HL-60 (cell line): ENCODE measurements at regions not wholly inside any gene's neighbourhood (a gene's known extent, or its start where the extent isn't known, plus 50 kb on each side); places are given as distances from the start of the nearest gene placed in this dataset.
A peak's percentile ranks its signal among the peaks of the same experiment; 100 is the strongest.
"Not testable (repeated sequence)": the region's sequence is repeated elsewhere in the genome, so short reads cannot be mapped to it uniquely, and the experiment has no call there.

Experiments used
- DNase-seq, 2 experiments: peaks; one replicate each; pipeline ENCODE4 v3.0.0-alpha.2; 2010 to 2020; ENCODE audit warnings: low read depth in 1 of 2, low spot score in 1 of 2
- H3K27ac ChIP-seq: fragments of 250-450 bp; sonication (Bioruptor Pico); replicated peaks from 2 replicates; pipeline ENCODE4 v1.5.1; 2020; ENCODE audit warnings: mild to moderate bottlenecking, moderate library complexity
- H3K27me3 ChIP-seq: fragments of 250-450 bp; sonication (Bioruptor Pico); 2 replicates; pipeline ENCODE4 v1.5.1; 2021; ENCODE audit warnings: mild to moderate bottlenecking, moderate library complexity; ENCODE audit not compliant: insufficient read depth, poor library complexity, severe bottlenecking
- H3K4me3 ChIP-seq: replicated peaks from 2 replicates; pipeline ENCODE4 v1.5.1; 2011; ENCODE audit warnings: mild to moderate bottlenecking, control low read depth, low read length; ENCODE audit not compliant: insufficient read depth
- CTCF ChIP-seq: IDR thresholded peaks from one replicate; pipeline ENCODE4 v1.5.1; 2011; ENCODE audit warnings: low read length, control low read depth, inconsistent platforms; ENCODE audit not compliant: insufficient read depth
- GABPA ChIP-seq: IDR thresholded peaks from 2 replicates; pipeline ENCODE4 v1.6.1; 2012; ENCODE audit warnings: low read depth
- POLR2AphosphoS5 ChIP-seq: IDR thresholded peaks from 2 replicates; pipeline ENCODE4 v1.6.1; 2012; ENCODE audit warnings: low read depth
- REST ChIP-seq: IDR thresholded peaks from 2 replicates; pipeline ENCODE4 v1.6.1; 2012; ENCODE audit warnings: low read depth; ENCODE audit not compliant: insufficient replicate concordance
- SPI1 ChIP-seq: IDR thresholded peaks from 2 replicates; pipeline ENCODE4 v1.6.1; 2012; ENCODE audit warnings: low read depth, mild to moderate bottlenecking, borderline replicate concordance

- no peak overlapping the region for H3K4me3 ChIP-seq
- no peak for DNase-seq
- H3K27ac ChIP-seq: no peak overlapping the region
- no peak for TF ChIP-seq CTCF
- TF ChIP-seq REST: no peak
- H3K27me3 ChIP-seq: no peaks in the 10 kb centered on the region
Measured at GRCh38 chr6:9745476-9745875, 669.4 kb downstream of the TFAP2A start.

GRCh38 chr6:9744119-9744518 is 670.8 kb downstream of the TFAP2A start:
- Histone ChIP-seq H3K27ac (no peak overlapping the region), H3K4me3 (no peak overlapping the region), H3K27me3 (no peaks in the 10 kb centered on the region)
- DNase-seq: no peak
- no peak for TF ChIP-seq SPI1
- TF ChIP-seq POLR2AphosphoS5: no peak
- TF ChIP-seq REST: no peak
- no peak for TF ChIP-seq GABPA

GRCh38 chr6:9732056-9732455 is 682.8 kb downstream of the TFAP2A start:
- Histone ChIP-seq H3K27me3 (no peaks in the 10 kb centered on the region), H3K27ac (no peak overlapping the region), H3K4me3 (no peak overlapping the region)
- DNase-seq: no peak
- TF ChIP-seq CTCF (no peak), SPI1 (no peak), POLR2AphosphoS5 (no peak), GABPA (no peak)

- peak; percentile 20 to 87 for DNase-seq
- TF ChIP-seq SPI1 (peak; percentile 92), POLR2AphosphoS5 (peak; percentile 45; the same call in 1 of the 2 replicates)
- H3K27me3 ChIP-seq, H3K4me3 ChIP-seq: not testable (repeated sequence)
- peak overlapping the region; percentile 64 for H3K27ac ChIP-seq
Measured at GRCh38 chr6:9725776-9726175, 689.1 kb downstream of the TFAP2A start.

GRCh38 chr6:9717568-9717967 is 697.3 kb downstream of the TFAP2A start:
- TF ChIP-seq CTCF (no peak), REST (no peak), SPI1 (no peak), POLR2AphosphoS5 (no peak), GABPA (no peak)
- DNase-seq: no peak
- Histone ChIP-seq H3K27me3 (no peaks in the 10 kb centered on the region), H3K27ac (no peak overlapping the region), H3K4me3 (no peak overlapping the region)
